Sigmoid colon (tissue), 6 donors: ENCODE measurements at regions not wholly inside any gene's neighbourhood (a gene's known extent, or its start where the extent isn't known, plus 50 kb on each side); places are given as distances from the start of the nearest gene placed in this dataset.

Source experiments
- DNase-seq: peaks from one replicate; pipeline ENCODE4 v3.0.0-alpha.2; 2019
- H3K27ac ChIP-seq, 4 donors: fragments of 200-600 bp; sonication (generic); one replicate each; pipeline ENCODE4 v1.5.1; 2016 to 2019; ENCODE audit warnings: mild to moderate bottlenecking in 1 of 4
- H3K27me3 ChIP-seq, 3 donors: fragments of 200-600 bp; sonication (generic); one replicate each; pipeline ENCODE4 v1.5.1; 2019; ENCODE audit warnings: mild to moderate bottlenecking in 1 of 3
- H3K36me3 ChIP-seq, 4 donors: fragments of 200-600 bp; sonication (generic); one replicate each; pipeline ENCODE4 v1.5.1; 2016 to 2019
- H3K4me1 ChIP-seq, 4 donors: fragments of 200-600 bp; sonication (generic); one replicate each; pipeline ENCODE4 v1.5.1; 2017 to 2019
- H3K4me3 ChIP-seq, 4 donors: fragments of 200-600 bp; sonication (generic); one replicate each; pipeline ENCODE4 v1.5.1; 2017 to 2019; ENCODE audit warnings: mild to moderate bottlenecking in 2 of 4, moderate library complexity in 1 of 4
- H3K9me3 ChIP-seq, 4 donors: fragments of 200-600 bp in 3 of 4; sonication (generic) in 3 of 4; one replicate each; pipeline versions ENCODE4 v1.5.1 to v1.6.1; 2013 to 2019
- EP300 ChIP-seq, 4 donors: sonication (generic); formaldehyde crosslinking; IDR thresholded peaks; one replicate each; pipeline ENCODE4 v1.6.1; 2017; ENCODE audit warnings: antibody characterized with exemption in 4 of 4
- POLR2A ChIP-seq, 2 donors: fragments of 450-650 bp; IDR thresholded peaks; one replicate each; pipeline ENCODE4 v1.6.1; 2016; ENCODE audit warnings: antibody characterized with exemption in 2 of 2, mild to moderate bottlenecking in 2 of 2, moderate library complexity in 2 of 2
- POLR2AphosphoS5 ChIP-seq, 4 donors: sonication (generic); formaldehyde crosslinking; IDR thresholded peaks; one replicate each; pipeline ENCODE4 v1.6.1; 2017; ENCODE audit warnings: antibody characterized with exemption in 4 of 4
- WGBS, 2 donors: extraction: QIAGEN DNeasy Blood & Tissue Kit; methylation state at CpG; one replicate each; pipeline ENCODE4 v1.1.7; 2013; 5-methylcytosine and 5-hydroxymethylcytosine counted together
- intact Hi-C: fragments of 100-400 bp; cut with DNase I; formaldehyde crosslinking; loops from one replicate; pipeline ENCODE4 v1.15.1; 2023
- TF ChIP-seq, protein P1 (sequence below), 4 experiments: fragments of 450-650 bp in 3 of 4; fragments of 200-600 bp in 1 of 4; IDR thresholded peaks; one replicate each; pipeline ENCODE4 v1.5.1; 2016 to 2019; ENCODE audit warnings: antibody characterized with exemption in 4 of 4, mild to moderate bottlenecking in 3 of 4, moderate library complexity in 2 of 4
- donor health status: healthy with polysubstance abuse.
- donor health status: healthy.

DNA sequence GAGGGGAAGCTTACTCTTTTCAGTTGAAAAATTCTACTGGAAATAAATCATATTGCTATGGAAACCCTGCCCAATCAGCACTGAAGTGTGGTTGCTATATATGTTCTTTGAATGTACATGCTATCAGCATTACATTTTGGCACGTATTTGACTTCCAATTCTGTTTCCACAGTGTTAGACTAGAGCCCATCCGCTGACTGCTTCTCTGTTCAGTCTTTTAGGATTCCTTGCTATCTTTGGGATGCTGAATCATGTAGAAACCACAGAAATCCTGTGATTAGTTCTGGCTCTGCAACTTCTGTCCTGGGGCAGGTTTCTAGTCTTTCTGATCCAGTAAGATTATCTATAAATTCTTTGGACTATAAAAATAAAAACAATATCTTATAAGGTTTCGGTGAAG, 128.2 kb upstream of the SLC7A14 start:
- H3K36me3 ChIP-seq = no peaks in the 10 kb centered on the region
- peaks cover 0 to 6% (median 3%) of the 10 kb centered on the region in 4 donors for H3K9me3 ChIP-seq
- H3K4me1 ChIP-seq = no peaks in the 10 kb centered on the region
- intact Hi-C loops = no loop called here
- TF ChIP-seq POLR2A (IDR thresholded peaks at IDR 0.05) (no peak), EP300 (IDR thresholded peaks at IDR 0.05) (no peak), POLR2AphosphoS5 (IDR thresholded peaks at IDR 0.05) (no peak)
- TF ChIP-seq, protein P1, sequence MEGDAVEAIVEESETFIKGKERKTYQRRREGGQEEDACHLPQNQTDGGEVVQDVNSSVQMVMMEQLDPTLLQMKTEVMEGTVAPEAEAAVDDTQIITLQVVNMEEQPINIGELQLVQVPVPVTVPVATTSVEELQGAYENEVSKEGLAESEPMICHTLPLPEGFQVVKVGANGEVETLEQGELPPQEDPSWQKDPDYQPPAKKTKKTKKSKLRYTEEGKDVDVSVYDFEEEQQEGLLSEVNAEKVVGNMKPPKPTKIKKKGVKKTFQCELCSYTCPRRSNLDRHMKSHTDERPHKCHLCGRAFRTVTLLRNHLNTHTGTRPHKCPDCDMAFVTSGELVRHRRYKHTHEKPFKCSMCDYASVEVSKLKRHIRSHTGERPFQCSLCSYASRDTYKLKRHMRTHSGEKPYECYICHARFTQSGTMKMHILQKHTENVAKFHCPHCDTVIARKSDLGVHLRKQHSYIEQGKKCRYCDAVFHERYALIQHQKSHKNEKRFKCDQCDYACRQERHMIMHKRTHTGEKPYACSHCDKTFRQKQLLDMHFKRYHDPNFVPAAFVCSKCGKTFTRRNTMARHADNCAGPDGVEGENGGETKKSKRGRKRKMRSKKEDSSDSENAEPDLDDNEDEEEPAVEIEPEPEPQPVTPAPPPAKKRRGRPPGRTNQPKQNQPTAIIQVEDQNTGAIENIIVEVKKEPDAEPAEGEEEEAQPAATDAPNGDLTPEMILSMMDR (IDR thresholded peaks at IDR 0.05) = no peak
- H3K27ac ChIP-seq = no peak overlapping the region
- H3K4me3 ChIP-seq = no peak overlapping the region
- WGBS, 2 donors = 85% methylated on average over 3 of the region's 3 CpGs
- no peaks in the 10 kb centered on the region for H3K27me3 ChIP-seq
- no peak for DNase-seq

DNA sequence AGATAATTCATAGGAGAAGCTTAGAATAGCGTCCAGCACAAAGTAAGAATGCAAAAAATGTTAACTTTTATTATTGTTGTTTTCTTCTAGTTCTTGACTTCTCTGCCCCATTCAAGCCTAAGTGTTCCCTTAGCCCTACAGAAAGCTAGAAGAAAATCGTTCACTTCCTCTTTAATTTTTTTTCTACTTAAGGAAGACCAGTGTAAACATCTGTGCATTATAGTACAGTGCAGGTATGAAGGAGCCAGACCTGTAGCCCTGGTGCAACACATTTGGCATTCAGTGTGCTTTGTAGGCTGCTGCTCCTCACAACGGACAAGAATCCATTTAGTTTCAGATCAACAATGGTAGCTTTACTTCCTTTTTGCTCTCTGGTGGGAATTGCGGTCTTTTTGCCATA, 127.8 kb upstream of the SLC7A14 start:
- no peaks in the 10 kb centered on the region for H3K27me3 ChIP-seq
- DNase-seq = no peak
- no peak for TF ChIP-seq POLR2A (IDR thresholded peaks at IDR 0.05)
- TF ChIP-seq EP300 (IDR thresholded peaks at IDR 0.05) = no peak
- TF ChIP-seq, protein P1 (IDR thresholded peaks at IDR 0.05) = no peak
- TF ChIP-seq POLR2AphosphoS5 (IDR thresholded peaks at IDR 0.05) = no peak
- H3K27ac ChIP-seq = no peak overlapping the region
- H3K9me3 ChIP-seq = peaks cover 0 to 8% (median 2%) of the 10 kb centered on the region in 4 donors
- no peaks in the 10 kb centered on the region for H3K4me1 ChIP-seq
- intact Hi-C loops = no loop called here
- 58 to 61% methylated on average over 4 of the region's 4 CpGs for WGBS, 2 donors
- no peak overlapping the region for H3K4me3 ChIP-seq
- H3K36me3 ChIP-seq = no peaks in the 10 kb centered on the region

DNA sequence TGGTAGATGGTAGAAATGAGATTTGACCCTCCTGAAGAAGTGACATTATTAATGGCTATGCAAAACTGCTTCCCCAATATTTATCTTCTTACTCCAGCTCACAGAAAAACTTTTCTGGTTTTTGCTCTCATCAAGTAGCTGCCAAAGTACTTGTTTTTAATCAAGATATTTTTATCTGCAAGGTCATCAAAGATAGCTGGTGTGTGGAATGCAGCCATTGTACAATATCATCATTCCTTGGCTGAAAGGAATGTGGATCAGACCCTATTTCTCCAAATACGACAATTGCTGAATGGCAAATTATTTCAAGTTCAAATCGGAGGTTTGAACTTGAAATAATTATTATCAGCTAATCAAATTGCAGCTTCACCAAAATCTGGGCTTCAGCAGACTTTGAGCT, 126.9 kb upstream of the SLC7A14 start:
- Histone ChIP-seq H3K27ac (no peak overlapping the region), H3K27me3 (no peaks in the 10 kb centered on the region), H3K4me1 (no peaks in the 10 kb centered on the region), H3K9me3 (peaks cover 0 to 8% (median 2%) of the 10 kb centered on the region in 4 donors), H3K36me3 (no peaks in the 10 kb centered on the region), H3K4me3 (no peak overlapping the region)
- no peak for TF ChIP-seq POLR2AphosphoS5 (IDR thresholded peaks at IDR 0.05)
- TF ChIP-seq EP300 (IDR thresholded peaks at IDR 0.05) = no peak
- TF ChIP-seq, protein P1 (IDR thresholded peaks at IDR 0.05) = no peak
- TF ChIP-seq POLR2A (IDR thresholded peaks at IDR 0.05) = no peak
- 84 to 86% methylated on average over 2 of the region's 2 CpGs for WGBS, 2 donors
- intact Hi-C loops = no loop called here
- DNase-seq = no peak

DNA sequence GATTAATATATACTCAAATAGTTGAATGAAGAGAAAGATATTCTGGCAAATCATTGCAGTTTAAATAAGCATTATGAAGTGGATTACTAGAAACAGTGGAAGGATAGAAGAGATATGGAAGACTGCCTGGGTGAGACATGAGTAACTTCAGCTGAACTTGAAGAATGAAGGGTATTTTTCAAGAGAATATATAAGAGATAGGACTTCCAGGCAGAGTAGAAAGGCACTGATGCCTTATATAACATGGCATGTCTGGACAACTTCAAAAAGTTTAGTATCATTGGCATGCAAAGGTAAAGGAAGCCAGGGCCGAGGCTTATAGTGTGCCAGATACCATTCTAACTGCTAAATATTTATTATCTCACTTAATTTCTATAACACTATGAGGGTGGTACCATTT, 126.5 kb upstream of the SLC7A14 start:
- H3K27me3 ChIP-seq = no peaks in the 10 kb centered on the region
- TF ChIP-seq POLR2AphosphoS5 (IDR thresholded peaks at IDR 0.05) (no peak), EP300 (IDR thresholded peaks at IDR 0.05) (no peak), POLR2A (IDR thresholded peaks at IDR 0.05) (no peak)
- TF ChIP-seq, protein P1 (IDR thresholded peaks at IDR 0.05) = no peak
- no peaks in the 10 kb centered on the region for H3K4me1 ChIP-seq
- no peak overlapping the region for H3K4me3 ChIP-seq
- no peak overlapping the region for H3K27ac ChIP-seq
- no peak for DNase-seq
- no peaks in the 10 kb centered on the region for H3K36me3 ChIP-seq
- H3K9me3 ChIP-seq = peaks cover 0 to 8% (median 2%) of the 10 kb centered on the region in 4 donors
- intact Hi-C loops = no loop called here
- WGBS, 2 donors = 84 to 91% methylated on average over 1 of the region's 1 CpG

DNA sequence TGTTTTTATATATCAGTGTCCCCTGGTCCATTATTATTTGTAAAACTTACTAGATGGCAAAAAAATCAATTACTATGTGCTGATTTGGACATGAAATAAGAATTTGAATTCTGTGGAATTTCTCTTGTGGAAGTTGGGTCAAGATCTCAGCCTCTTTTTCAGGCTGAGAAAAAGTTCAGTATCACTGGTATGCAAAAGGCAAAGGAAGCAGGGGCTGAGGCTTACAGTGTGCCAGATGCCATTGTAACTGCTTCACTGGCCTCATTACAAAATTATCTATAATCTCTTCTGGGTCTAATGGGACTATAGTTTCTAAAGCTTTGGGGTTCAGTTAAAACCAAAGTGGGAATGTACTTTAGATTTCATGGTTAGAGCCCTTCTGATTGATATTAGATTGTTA, 125.9 kb upstream of the SLC7A14 start:
- Histone ChIP-seq H3K4me1 (no peaks in the 10 kb centered on the region), H3K27me3 (no peaks in the 10 kb centered on the region), H3K27ac (no peak overlapping the region), H3K4me3 (no peak overlapping the region), H3K9me3 (peaks cover 0 to 8% (median 2%) of the 10 kb centered on the region in 4 donors), H3K36me3 (no peaks in the 10 kb centered on the region)
- intact Hi-C loops = no loop called here
- TF ChIP-seq, protein P1 (IDR thresholded peaks at IDR 0.05) = no peak
- TF ChIP-seq POLR2A (IDR thresholded peaks at IDR 0.05) (no peak), POLR2AphosphoS5 (IDR thresholded peaks at IDR 0.05) (no peak), EP300 (IDR thresholded peaks at IDR 0.05) (no peak)
- DNase-seq = no peak
